Caco-2 (cell line): ENCODE measurements at regions not wholly inside any gene's neighbourhood (a gene's known extent, or its start where the extent isn't known, plus 50 kb on each side); places are given as distances from the start of the nearest gene placed in this dataset.
"Not testable (repeated sequence)": the region's sequence is repeated elsewhere in the genome, so short reads cannot be mapped to it uniquely, and the experiment has no call there.

Experiments used
- BruUV-seq: library from RNA; stranded (reverse); fragments of 400-500 nt; replicated peaks from 2 replicates; lab custom pipeline; 2021; lab: Mats Ljungman, UMichigan
- CTCF ChIA-PET: fragments of 300-600 bp; sonication (Branson Sonifier 250); formaldehyde crosslinking; loops from one replicate; lab custom pipeline; 2022; ENCODE audit warnings: antibody characterized with exemption; lab: Charles Lee
- POLR2A ChIA-PET: fragments of 300-600 bp; sonication (Branson Sonifier 250); formaldehyde crosslinking; loops from one replicate; lab custom pipeline; 2022; ENCODE audit warnings: antibody characterized with exemption; lab: Charles Lee
- DNase-seq, 2 experiments: peaks; one replicate each; pipeline versions ENCODE4 v3.0.0 to v3.0.0-alpha.2; 2020 to 2022
- H3K27me3 ChIP-seq: replicated peaks from 2 replicates; pipeline ENCODE4 v1.6.0; 2011; ENCODE audit warnings: low read length; ENCODE audit not compliant: control insufficient read depth, insufficient read depth
- H3K36me3 ChIP-seq: 2 replicates; pipeline ENCODE4 v1.5.1; 2011; ENCODE audit warnings: low read length; ENCODE audit not compliant: control insufficient read depth, insufficient read depth
- H3K4me1 ChIP-seq: fragments of 250-450 bp; sonication (Bioruptor Pico); 2 replicates; pipeline ENCODE4 v1.5.1; 2020; ENCODE audit warnings: mild to moderate bottlenecking
- H3K4me3 ChIP-seq: 2 replicates; pipeline ENCODE4 v1.5.1; 2011; ENCODE audit warnings: low read depth, mild to moderate bottlenecking, control low read depth, low read length
- H3K9me3 ChIP-seq: fragments of 250-450 bp; sonication (Bioruptor Pico); 2 replicates; pipeline ENCODE4 v1.5.1; 2020; ENCODE audit warnings: mild to moderate bottlenecking, moderate library complexity
- H3K27ac Mint-ChIP-seq: one replicate; pipeline ENCODE4 v1.8.0; 2022; ENCODE audit warnings: mixed read lengths; ENCODE audit not compliant: unreplicated experiment
- H3K27me3 Mint-ChIP-seq: one replicate; pipeline ENCODE4 v1.8.0; 2022; ENCODE audit warnings: mixed read lengths; ENCODE audit not compliant: insufficient read depth, unreplicated experiment
- H3K36me3 Mint-ChIP-seq: one replicate; pipeline ENCODE4 v1.8.0; 2022; ENCODE audit warnings: mild to moderate bottlenecking, mixed read lengths; ENCODE audit not compliant: insufficient read depth, unreplicated experiment
- H3K4me1 Mint-ChIP-seq: one replicate; pipeline ENCODE4 v1.8.0; 2022; ENCODE audit warnings: low read depth, mixed read lengths; ENCODE audit not compliant: unreplicated experiment
- H3K4me3 Mint-ChIP-seq: one replicate; pipeline ENCODE4 v1.8.0; 2022; ENCODE audit warnings: mild to moderate bottlenecking, moderate library complexity, mixed read lengths; ENCODE audit not compliant: unreplicated experiment
- H3K9me3 Mint-ChIP-seq: one replicate; pipeline ENCODE4 v1.8.0; 2022; ENCODE audit warnings: mixed read lengths; ENCODE audit not compliant: unreplicated experiment
- CTCF ChIP-seq, 2 experiments: fragments of 200-600 bp in 1 of 2; IDR thresholded peaks; 1 replicate in 1 of 2; 2 replicates in 1 of 2; pipeline versions ENCODE4 v1.5.1 to v1.8.0; 2011 to 2022; ENCODE audit warnings: antibody characterized with exemption in 1 of 2, control low read depth in 1 of 2, inconsistent platforms in 1 of 2, low read depth in 1 of 2, low read length in 1 of 2, mild to moderate bottlenecking in 1 of 2, moderate library complexity in 1 of 2; ENCODE audit not compliant: insufficient read depth in 1 of 2, severe bottlenecking in 1 of 2, unreplicated experiment in 1 of 2
- intact Hi-C: fragments of 100-400 bp; cut with micrococcal nuclease; formaldehyde crosslinking; loops from one replicate; pipeline ENCODE4 v1.10.0; 2022; ENCODE audit not compliant: unreplicated experiment

GRCh38 chr4:98828801-98829200 lies 100.1 kb downstream of the EIF4E start:
- DNase-seq, result peak; percentile 40 to 41
- H3K4me1 ChIP-seq, result peaks cover 21% of the 10 kb centered on the region
- H3K36me3 Mint-ChIP-seq, result no peaks in the 10 kb centered on the region
- H3K27me3 ChIP-seq, result no peaks in the 10 kb centered on the region
- peaks cover 13% of the 10 kb centered on the region for H3K9me3 Mint-ChIP-seq
- no peak overlapping the region for H3K4me3 ChIP-seq
- POLR2A ChIA-PET, result no interaction called here
- peaks cover 28% of the 10 kb centered on the region for H3K4me1 Mint-ChIP-seq
- H3K27ac Mint-ChIP-seq, result no peak overlapping the region
- CTCF ChIA-PET, result no interaction called here
- H3K4me3 Mint-ChIP-seq, result no peak overlapping the region
- no TSS peak for BruUV-seq
- intact Hi-C loops, result loop anchor here (1.0 kb wide), 1 partner anchor 82 kb away; no protein-coding TSS in a partner anchor
- H3K36me3 ChIP-seq, result no peaks in the 10 kb centered on the region
- no peak for TF ChIP-seq CTCF (IDR thresholded peaks at IDR 0.05; ENCODE audit: insufficient read depth in 1 of 2, low read depth in 1 of 2, low read length in 1 of 2, severe bottlenecking in 1 of 2, unreplicated experiment in 1 of 2)
- no peaks in the 10 kb centered on the region for H3K9me3 ChIP-seq
- H3K27me3 Mint-ChIP-seq, result no peaks in the 10 kb centered on the region

GRCh38 chr4:98827661-98828060 lies 101.3 kb downstream of the EIF4E start:
- Histone ChIP-seq H3K36me3 (no peaks in the 10 kb centered on the region), H3K4me3 (no peak overlapping the region), H3K9me3 (no peaks in the 10 kb centered on the region), H3K4me1 (peaks cover 21% of the 10 kb centered on the region), H3K27me3 (no peaks in the 10 kb centered on the region)
- Mint-ChIP-seq H3K36me3 (no peaks in the 10 kb centered on the region), H3K27ac (peak overlapping the region; percentile 24), H3K27me3 (no peaks in the 10 kb centered on the region), H3K4me1 (peaks cover 28% of the 10 kb centered on the region), H3K4me3 (no peak overlapping the region), H3K9me3 (peaks cover 13% of the 10 kb centered on the region)
- DNase-seq, result no peak
- no peak for TF ChIP-seq CTCF (IDR thresholded peaks at IDR 0.05; ENCODE audit: insufficient read depth in 1 of 2, low read depth in 1 of 2, low read length in 1 of 2, severe bottlenecking in 1 of 2, unreplicated experiment in 1 of 2)
- BruUV-seq, result no TSS peak
- CTCF ChIA-PET, result no interaction called here
- intact Hi-C loops, result loop anchor here (1.0 kb wide), 1 partner anchor 80 kb away; no protein-coding TSS in a partner anchor
- POLR2A ChIA-PET, result no interaction called here

- Mint-ChIP-seq H3K36me3 (no peaks in the 10 kb centered on the region), H3K4me3 (no peak overlapping the region), H3K27ac (no peak overlapping the region), H3K4me1 (peaks cover 34% of the 10 kb centered on the region), H3K9me3 (peaks cover 10% of the 10 kb centered on the region), H3K27me3 (no peaks in the 10 kb centered on the region)
- TF ChIP-seq CTCF (IDR thresholded peaks at IDR 0.05; ENCODE audit: insufficient read depth in 1 of 2, low read depth in 1 of 2, low read length in 1 of 2, severe bottlenecking in 1 of 2, unreplicated experiment in 1 of 2), result no peak
- ChIA-PET CTCF (no interaction called here), POLR2A (no interaction called here)
- Histone ChIP-seq H3K4me1 (peaks cover 34% of the 10 kb centered on the region), H3K36me3 (no peaks in the 10 kb centered on the region), H3K9me3 (no peaks in the 10 kb centered on the region), H3K27me3 (no peaks in the 10 kb centered on the region), H3K4me3 (no peak overlapping the region)
- DNase-seq, result no peak
- intact Hi-C loops, result no loop called here
- no TSS peak for BruUV-seq
Measured at GRCh38 chr4:98822144-98822543, 106.8 kb downstream of the EIF4E start.

GRCh38 chr4:98818116-98818515 lies 110.8 kb downstream of the EIF4E start:
- POLR2A ChIA-PET, result interaction anchor here (0.5 to 2.7 kb wide), 2 partner anchors 17 to 111 kb away, joined by 4 to 12 read pairs; partner anchors contain the start of gene EIF4E
- peak overlapping the region; percentile 64 for H3K4me3 Mint-ChIP-seq
- not testable (repeated sequence) for H3K4me3 ChIP-seq, H3K27me3 ChIP-seq, H3K27me3 Mint-ChIP-seq, BruUV-seq, H3K36me3 ChIP-seq, H3K36me3 Mint-ChIP-seq, H3K9me3 Mint-ChIP-seq, H3K9me3 ChIP-seq
- peaks cover 42% of the 10 kb centered on the region for H3K4me1 ChIP-seq
- peak; percentile 80 to 86 for DNase-seq
- CTCF ChIA-PET, result interaction anchor here (1.8 kb wide), 1 partner anchor 15 kb away, joined by 3 read pairs; no protein-coding TSS in a partner anchor
- peaks cover 39% of the 10 kb centered on the region for H3K4me1 Mint-ChIP-seq
- H3K27ac Mint-ChIP-seq, result peak overlapping the region; percentile 94
- intact Hi-C loops, result loop anchor here (1.0 to 5.0 kb wide), 6 partner anchors 17 to 351 kb away; partner anchors contain the start of gene EIF4E
